GM13976 (cell line): ENCODE measurements at regions not wholly inside any gene's neighbourhood (a gene's known extent, or its start where the extent isn't known, plus 50 kb on each side); places are given as distances from the start of the nearest gene placed in this dataset.

Experiments used
- DNase-seq: peaks from one replicate; pipeline ENCODE4 v3.0.0; 2012; ENCODE audit warnings: low spot score
- CTCF ChIP-seq: IDR thresholded peaks from 2 replicates; pipeline ENCODE4 v1.5.1; 2012; ENCODE audit warnings: borderline replicate concordance, mild to moderate bottlenecking; ENCODE audit not compliant: insufficient read depth; ENCODE audit errors: extremely low read depth, missing control alignments, control extremely low read depth
- in situ Hi-C: fragments of 300-500 bp; cut with MboI; formaldehyde crosslinking; loops from one replicate; pipeline ENCODE4 v1.12.0; 2022; ENCODE audit warnings: low sequenced_read_pairs, mixed read lengths, inconsistent platforms; ENCODE audit not compliant: unreplicated experiment

GRCh38 chr12:13805041-13805440 is 176.4 kb downstream of the GRIN2B start:
- DNase-seq = no peak
- in situ Hi-C loops = no loop called here

GRCh38 chr12:13801543-13801942 is 179.9 kb downstream of the GRIN2B start:
- TF ChIP-seq CTCF = no peak
- in situ Hi-C loops = no loop called here
- no peak for DNase-seq

More at GRCh38 chr12:13805041-13805440, 176.4 kb downstream of the GRIN2B start:
- TF ChIP-seq CTCF = no peak

- DNase-seq = no peak
- TF ChIP-seq CTCF = no peak
- in situ Hi-C loops = no loop called here
These were observed 181.8 kb downstream of the GRIN2B start for GRCh38 chr12:13799574-13799973.

GRCh38 chr12:13798162-13798561 is 183.2 kb downstream of the GRIN2B start:
- no peak for TF ChIP-seq CTCF
- no peak for DNase-seq
- in situ Hi-C loops = no loop called here

GRCh38 chr12:13794706-13795105 is 186.7 kb downstream of the GRIN2B start:
- no peak for TF ChIP-seq CTCF
- in situ Hi-C loops = no loop called here
- DNase-seq = no peak

- no peak for TF ChIP-seq CTCF
- in situ Hi-C loops = no loop called here
- DNase-seq = no peak
These were observed 191.1 kb downstream of the GRIN2B start for GRCh38 chr12:13790317-13790716.

GRCh38 chr12:13788626-13789025 is 192.8 kb downstream of the GRIN2B start:
- DNase-seq = no peak
- in situ Hi-C loops = no loop called here
- no peak for TF ChIP-seq CTCF
